HFFc6 (cell line): ENCODE measurements at regions not wholly inside any gene's neighbourhood (a gene's known extent, or its start where the extent isn't known, plus 50 kb on each side); places are given as distances from the start of the nearest gene placed in this dataset.

Source experiments
- DNase-seq: peaks from one replicate; pipeline ENCODE4 v3.0.0-alpha.2; 2018
- H3K27ac Mint-ChIP-seq: 2 replicates; pipeline ENCODE4 v1.8.0; 2020; ENCODE audit warnings: mild to moderate bottlenecking, mixed read lengths
- H3K27me3 Mint-ChIP-seq: 2 replicates; pipeline ENCODE4 v1.8.0; 2021; ENCODE audit warnings: mild to moderate bottlenecking, moderate library complexity, mixed read lengths; ENCODE audit not compliant: insufficient read depth
- H3K36me3 Mint-ChIP-seq: 2 replicates; pipeline ENCODE4 v1.8.0; 2021; ENCODE audit warnings: low read depth, mixed read lengths
- H3K4me1 Mint-ChIP-seq: 2 replicates; pipeline ENCODE4 v1.8.0; 2020; ENCODE audit warnings: low read depth, mixed read lengths
- H3K4me3 Mint-ChIP-seq: 2 replicates; pipeline ENCODE4 v1.8.0; 2020; ENCODE audit warnings: mild to moderate bottlenecking, moderate library complexity, mixed read lengths
- H3K9me3 Mint-ChIP-seq: 2 replicates; pipeline ENCODE4 v1.8.0; 2020; ENCODE audit warnings: mild to moderate bottlenecking, mixed read lengths
- TF ChIP-seq, protein P1 (sequence below): fragments of 200-600 bp; sonication (generic); IDR thresholded peaks from 2 replicates; pipeline ENCODE4 v1.5.0; 2021; ENCODE audit warnings: antibody characterized with exemption, mild to moderate bottlenecking

DNA sequence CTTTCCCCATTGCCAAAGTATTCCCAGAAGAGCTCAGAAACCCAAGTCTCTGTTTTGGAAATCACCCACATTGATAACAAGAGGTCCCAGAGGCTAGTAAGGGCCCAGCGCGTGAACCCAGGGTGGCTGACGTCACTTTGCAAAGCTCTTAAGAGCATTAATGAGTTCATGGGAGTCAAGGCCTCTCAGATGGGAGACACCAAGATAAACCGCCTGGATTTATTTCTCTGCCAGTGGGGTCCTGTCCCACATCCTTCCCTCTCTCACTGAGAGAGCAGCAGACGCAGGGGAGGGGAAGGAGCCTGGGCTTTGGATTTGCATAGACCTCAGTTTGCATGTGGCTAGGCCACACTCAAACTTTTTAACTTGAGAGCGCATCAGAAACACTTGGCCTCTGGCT, 184.8 kb upstream of the PDE1C start:
- Mint-ChIP-seq H3K9me3 (peaks cover 26% of the 10 kb centered on the region), H3K4me3 (no peak overlapping the region), H3K27me3 (no peaks in the 10 kb centered on the region; the same call in 1 of the 2 replicates), H3K27ac (no peak overlapping the region), H3K4me1 (no peaks in the 10 kb centered on the region), H3K36me3 (no peaks in the 10 kb centered on the region)
- TF ChIP-seq, protein P1, sequence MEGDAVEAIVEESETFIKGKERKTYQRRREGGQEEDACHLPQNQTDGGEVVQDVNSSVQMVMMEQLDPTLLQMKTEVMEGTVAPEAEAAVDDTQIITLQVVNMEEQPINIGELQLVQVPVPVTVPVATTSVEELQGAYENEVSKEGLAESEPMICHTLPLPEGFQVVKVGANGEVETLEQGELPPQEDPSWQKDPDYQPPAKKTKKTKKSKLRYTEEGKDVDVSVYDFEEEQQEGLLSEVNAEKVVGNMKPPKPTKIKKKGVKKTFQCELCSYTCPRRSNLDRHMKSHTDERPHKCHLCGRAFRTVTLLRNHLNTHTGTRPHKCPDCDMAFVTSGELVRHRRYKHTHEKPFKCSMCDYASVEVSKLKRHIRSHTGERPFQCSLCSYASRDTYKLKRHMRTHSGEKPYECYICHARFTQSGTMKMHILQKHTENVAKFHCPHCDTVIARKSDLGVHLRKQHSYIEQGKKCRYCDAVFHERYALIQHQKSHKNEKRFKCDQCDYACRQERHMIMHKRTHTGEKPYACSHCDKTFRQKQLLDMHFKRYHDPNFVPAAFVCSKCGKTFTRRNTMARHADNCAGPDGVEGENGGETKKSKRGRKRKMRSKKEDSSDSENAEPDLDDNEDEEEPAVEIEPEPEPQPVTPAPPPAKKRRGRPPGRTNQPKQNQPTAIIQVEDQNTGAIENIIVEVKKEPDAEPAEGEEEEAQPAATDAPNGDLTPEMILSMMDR: no peak
- no peak for DNase-seq

- no peak overlapping the region for H3K4me3 Mint-ChIP-seq
- no peaks in the 10 kb centered on the region; the same call in 1 of the 2 replicates for H3K27me3 Mint-ChIP-seq
- H3K36me3 Mint-ChIP-seq: no peaks in the 10 kb centered on the region
- H3K4me1 Mint-ChIP-seq: no peaks in the 10 kb centered on the region
- peaks cover 23% of the 10 kb centered on the region for H3K9me3 Mint-ChIP-seq
- no peak overlapping the region for H3K27ac Mint-ChIP-seq
- TF ChIP-seq, protein P1: no peak
- no peak for DNase-seq
Observed at GRCh38 chr7:32253299-32253698, 183.1 kb upstream of the PDE1C start.

DNA sequence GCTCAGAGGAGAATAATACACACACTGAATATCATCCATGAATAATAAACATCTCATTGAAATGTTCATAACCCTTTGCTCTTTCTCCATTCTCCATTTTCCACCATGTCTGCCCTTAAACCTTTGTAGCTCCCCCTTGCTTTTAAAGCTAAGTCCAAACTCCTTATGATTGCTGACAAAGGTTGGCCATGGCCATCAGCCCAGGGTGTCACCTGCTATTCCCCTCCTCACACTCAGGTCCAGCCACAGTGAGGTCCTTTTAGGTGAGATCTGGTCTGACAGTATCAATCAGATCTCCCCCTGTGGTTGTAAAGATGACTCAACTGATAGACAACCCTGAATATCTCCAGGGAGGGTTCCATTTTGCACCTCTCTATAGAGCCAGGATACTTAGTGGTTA, 181.5 kb upstream of the PDE1C start:
- DNase-seq: no peak
- TF ChIP-seq, protein P1: no peak
- Mint-ChIP-seq H3K4me1 (no peaks in the 10 kb centered on the region), H3K4me3 (no peak overlapping the region), H3K27me3 (no peaks in the 10 kb centered on the region; the same call in 1 of the 2 replicates), H3K27ac (no peak overlapping the region), H3K9me3 (peaks cover 23% of the 10 kb centered on the region), H3K36me3 (no peaks in the 10 kb centered on the region)

DNA sequence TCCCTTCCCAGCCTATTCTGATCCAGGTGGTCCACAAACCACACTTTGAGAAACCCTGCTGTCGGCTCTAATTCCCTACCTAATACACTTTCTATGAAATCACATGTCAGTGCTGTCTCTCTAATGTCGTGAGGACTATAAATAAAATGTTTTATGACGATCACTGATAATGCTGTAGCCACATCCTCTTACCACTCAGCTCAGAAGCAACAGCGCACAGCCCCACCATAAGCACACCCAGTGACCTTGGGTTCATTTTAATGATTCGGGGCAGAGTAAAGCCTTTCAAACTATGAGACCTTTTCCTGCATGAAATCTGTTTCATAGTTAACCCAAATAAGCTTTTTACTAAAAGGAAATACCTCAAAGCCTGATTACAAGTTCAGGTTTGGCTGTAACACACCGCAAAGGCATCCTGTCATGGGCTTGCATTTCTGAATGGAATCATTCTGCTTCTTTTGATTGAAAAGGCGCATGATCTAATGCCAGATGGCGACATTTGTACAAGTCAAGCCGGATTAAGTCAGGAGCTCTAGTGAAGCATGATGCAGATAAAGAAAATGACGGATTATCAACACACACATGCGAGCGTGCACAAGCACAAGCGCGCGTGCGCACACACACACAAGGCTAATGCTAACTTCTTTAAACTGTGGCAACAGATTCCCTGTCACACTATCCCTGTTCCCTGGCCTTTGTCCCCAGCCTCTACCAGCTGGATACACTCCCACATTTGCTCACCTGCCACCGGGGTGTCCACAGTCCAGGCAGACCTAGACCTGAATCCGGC, 180.5 kb upstream of the PDE1C start:
- TF ChIP-seq, protein P1: no peak
- DNase-seq: no peak
- no peak overlapping the region for H3K4me3 Mint-ChIP-seq
- no peaks in the 10 kb centered on the region for H3K4me1 Mint-ChIP-seq
- H3K36me3 Mint-ChIP-seq: no peaks in the 10 kb centered on the region
- no peak overlapping the region for H3K27ac Mint-ChIP-seq
- H3K9me3 Mint-ChIP-seq: peaks cover 23% of the 10 kb centered on the region
- H3K27me3 Mint-ChIP-seq: no peaks in the 10 kb centered on the region; the same call in 1 of the 2 replicates

DNA sequence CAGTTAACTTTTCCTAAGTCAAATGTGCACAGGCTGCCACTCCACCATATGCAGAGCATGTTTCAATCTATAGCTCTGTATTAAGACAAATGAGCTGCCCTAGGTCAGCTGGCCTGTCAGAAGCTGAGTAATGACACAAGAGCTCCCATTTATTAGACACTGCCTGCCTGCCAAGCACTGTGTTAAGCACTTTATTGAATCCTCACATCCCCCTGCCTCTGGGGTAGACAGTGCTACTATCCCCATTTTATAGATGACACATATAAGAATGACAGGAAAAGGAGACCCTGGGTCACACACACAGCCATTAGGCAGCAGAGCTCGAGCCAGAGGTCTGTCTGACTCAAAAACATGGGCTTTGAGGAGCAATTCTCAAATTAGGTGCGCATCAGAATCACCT, 179.8 kb upstream of the PDE1C start:
- Mint-ChIP-seq H3K9me3 (peaks cover 28% of the 10 kb centered on the region), H3K4me1 (no peaks in the 10 kb centered on the region), H3K4me3 (no peak overlapping the region), H3K27ac (no peak overlapping the region), H3K27me3 (no peaks in the 10 kb centered on the region; the same call in 1 of the 2 replicates), H3K36me3 (no peaks in the 10 kb centered on the region)
- no peak for DNase-seq
- TF ChIP-seq, protein P1: no peak
